B cell (primary cell): ENCODE measurements at regions not wholly inside any gene's neighbourhood (a gene's known extent, or its start where the extent isn't known, plus 50 kb on each side); places are given as distances from the start of the nearest gene placed in this dataset.

ENCODE experiments used
- ATAC-seq: fragments of 200-7000 bp; cut with Tn5 transposase; one replicate; pipeline ENCODE4 v1.10.0; 2021; ENCODE audit warnings: low read depth, mild to moderate bottlenecking, moderate number of reproducible peaks, moderate library complexity
- CTCF ChIA-PET: fragments of 350-600 bp; sonication (Branson Sonifier 250); formaldehyde crosslinking; loops from one replicate; lab custom pipeline; 2021; ENCODE audit warnings: antibody characterized with exemption, inconsistent platforms; lab: Charles Lee
- POLR2A ChIA-PET: fragments of 350-600 bp; sonication (Branson Sonifier 250); formaldehyde crosslinking; loops from one replicate; lab custom pipeline; 2021; ENCODE audit warnings: antibody characterized with exemption; lab: Charles Lee
- DNase-seq: peaks from one replicate; pipeline ENCODE4 v3.0.0; 2013
- H2AFZ ChIP-seq: 2 replicates; pipeline ENCODE4 v1.6.1; 2012; ENCODE audit warnings: mild to moderate bottlenecking, low read depth, low read length; ENCODE audit not compliant: insufficient read depth, poor library complexity, severe bottlenecking
- H3K27ac ChIP-seq, 2 donors: 1 replicate in 1 of 2; 2 replicates in 1 of 2; pipeline ENCODE4 v1.5.1; 2012 to 2013; ENCODE audit warnings: low read length in 2 of 2, mild to moderate bottlenecking in 2 of 2, moderate library complexity in 1 of 2
- H3K27me3 ChIP-seq, 4 experiments: fragments of 200-600 bp in 1 of 4; sonication (generic) in 1 of 4; replicated peaks in 1 of 4; 1 replicate in 2 of 4; 2 replicates in 2 of 4; pipeline versions ENCODE4 v1.6.1 to v1.7.0; 2013 to 2016; ENCODE audit warnings: low read length in 3 of 4, mild to moderate bottlenecking in 2 of 4, mixed read lengths in 1 of 4, moderate library complexity in 1 of 4; ENCODE audit not compliant: insufficient read depth in 4 of 4, control insufficient read depth in 3 of 4; ENCODE audit errors: control extremely low read depth in 1 of 4
- H3K36me3 ChIP-seq, 2 experiments: replicated peaks in 1 of 2; 1 replicate in 1 of 2; 2 replicates in 1 of 2; pipeline versions ENCODE4 v1.6.1 to v1.7.1; 2013; ENCODE audit warnings: low read length in 1 of 2; ENCODE audit not compliant: insufficient read depth in 2 of 2, control insufficient read depth in 1 of 2; ENCODE audit errors: control extremely low read depth in 1 of 2, extremely low read depth in 1 of 2
- H3K4me1 ChIP-seq, 2 donors: fragments of 200-600 bp in 1 of 2; sonication (generic) in 1 of 2; 1 replicate in 1 of 2; 2 replicates in 1 of 2; pipeline versions ENCODE4 v1.5.1 to v1.6.1; 2013 to 2017; ENCODE audit warnings: low read length in 2 of 2; ENCODE audit not compliant: control insufficient read depth in 2 of 2, insufficient read depth in 2 of 2
- H3K4me2 ChIP-seq: replicated peaks from 2 replicates; pipeline ENCODE3; 2012; ENCODE audit warnings: mild to moderate bottlenecking, low read depth, low read length; ENCODE audit not compliant: poor library complexity, severe bottlenecking
- H3K4me3 ChIP-seq, 5 experiments: fragments of 200-600 bp in 1 of 5; sonication (generic) in 1 of 5; 1 replicate in 3 of 5; 2 replicates in 2 of 5; pipeline versions ENCODE4 v1.5.1 to v1.7.0; 2011 to 2016; ENCODE audit warnings: low read length in 4 of 5, mild to moderate bottlenecking in 4 of 5, low read depth in 2 of 5, control low read depth in 1 of 5, moderate library complexity in 1 of 5; ENCODE audit not compliant: insufficient read depth in 1 of 5; ENCODE audit errors: control extremely low read depth in 1 of 5, extremely low read depth in 1 of 5
- H3K79me2 ChIP-seq: fragments of 200-600 bp; sonication (generic); one replicate; pipeline ENCODE4 v1.6.0; 2016; ENCODE audit warnings: low read length; ENCODE audit not compliant: control insufficient read depth, insufficient read depth
- H3K9ac ChIP-seq: fragments of 200-600 bp; sonication (generic); 2 replicates; pipeline ENCODE4 v1.6.1; 2017; ENCODE audit warnings: mild to moderate bottlenecking, low read length, moderate library complexity
- H3K9me3 ChIP-seq, 3 donors: one replicate each; pipeline versions ENCODE4 v1.6.1 to v1.7.1; 2013; ENCODE audit warnings: low read length in 2 of 3; ENCODE audit not compliant: control insufficient read depth in 2 of 3, insufficient read depth in 1 of 3; ENCODE audit errors: control extremely low read depth in 1 of 3
- H4K20me1 ChIP-seq: 2 replicates; pipeline ENCODE4 v1.6.0; 2012; ENCODE audit warnings: mild to moderate bottlenecking, low read length; ENCODE audit not compliant: insufficient read depth, control insufficient read depth, poor library complexity, severe bottlenecking
- H3K27ac Mint-ChIP-seq: one replicate; pipeline ENCODE4 v1.8.0; 2021; ENCODE audit warnings: mixed read lengths
- H3K27me3 Mint-ChIP-seq: one replicate; pipeline ENCODE4 v1.8.0; 2021; ENCODE audit warnings: mixed read lengths
- H3K4me1 Mint-ChIP-seq: one replicate; pipeline ENCODE4 v1.8.0; 2021; ENCODE audit warnings: mixed read lengths
- H3K4me3 Mint-ChIP-seq: one replicate; pipeline ENCODE4 v1.8.0; 2021; ENCODE audit warnings: mixed read lengths
- H3K9me3 Mint-ChIP-seq: one replicate; pipeline ENCODE4 v1.8.0; 2022; ENCODE audit warnings: mixed read lengths; ENCODE audit not compliant: insufficient read depth
- EZH2 ChIP-seq: IDR thresholded peaks from 2 replicates; pipeline ENCODE4 v1.6.1; 2012; ENCODE audit warnings: borderline replicate concordance, low read depth, mild to moderate bottlenecking, moderate library complexity, low read length; ENCODE audit not compliant: insufficient read depth, poor library complexity, severe bottlenecking
- WGBS: methylation state at CpG from one replicate; pipeline ENCODE4 v1.1.5; 2013; ENCODE audit warnings: missing lambda C conversion rate; ENCODE audit not compliant: insufficient coverage; 5-methylcytosine and 5-hydroxymethylcytosine counted together
- intact Hi-C: fragments of 100-400 bp; cut with micrococcal nuclease; formaldehyde crosslinking; loops from one replicate; pipeline ENCODE4 v1.10.0; 2022
- TF ChIP-seq, protein P1 (sequence below): fragments of 200-600 bp; IDR thresholded peaks from one replicate; pipeline ENCODE4 v1.8.0; 2022; ENCODE audit warnings: antibody characterized with exemption, mild to moderate bottlenecking

DNA sequence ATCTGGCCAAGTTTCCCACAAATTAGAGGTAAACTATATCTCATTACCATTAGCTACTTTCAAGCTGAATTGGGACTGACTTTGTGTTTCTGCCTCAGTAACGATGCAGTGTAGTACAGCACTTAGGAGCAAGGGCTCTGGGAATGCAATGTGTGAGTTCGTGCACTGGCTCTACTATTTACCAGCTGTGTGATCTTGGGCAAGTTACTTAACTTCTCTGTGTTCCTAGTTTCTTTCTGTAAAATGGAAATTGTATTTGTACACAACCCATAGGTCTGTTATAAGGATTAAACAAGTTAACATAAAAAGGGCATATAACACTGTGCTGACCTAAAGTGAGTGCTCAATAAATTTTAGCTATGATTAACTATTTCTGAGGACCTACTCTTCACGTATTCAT is 65.0 kb upstream of the CSF1 start:
- Histone ChIP-seq H3K9me3 (no peaks in the 10 kb centered on the region), H3K4me1 (no peaks in the 10 kb centered on the region), H3K9ac (no peak overlapping the region), H2AFZ (no peak overlapping the region), H3K36me3 (no peaks in the 10 kb centered on the region), H4K20me1 (no peaks in the 10 kb centered on the region), H3K4me3 (no peak overlapping the region), H3K27me3 (no peaks in the 10 kb centered on the region), H3K27ac (no peak overlapping the region), H3K4me2 (no peak overlapping the region), H3K79me2 (no peaks in the 10 kb centered on the region)
- DNase-seq (no peak), ATAC-seq (no peak)
- TF ChIP-seq, protein P1, sequence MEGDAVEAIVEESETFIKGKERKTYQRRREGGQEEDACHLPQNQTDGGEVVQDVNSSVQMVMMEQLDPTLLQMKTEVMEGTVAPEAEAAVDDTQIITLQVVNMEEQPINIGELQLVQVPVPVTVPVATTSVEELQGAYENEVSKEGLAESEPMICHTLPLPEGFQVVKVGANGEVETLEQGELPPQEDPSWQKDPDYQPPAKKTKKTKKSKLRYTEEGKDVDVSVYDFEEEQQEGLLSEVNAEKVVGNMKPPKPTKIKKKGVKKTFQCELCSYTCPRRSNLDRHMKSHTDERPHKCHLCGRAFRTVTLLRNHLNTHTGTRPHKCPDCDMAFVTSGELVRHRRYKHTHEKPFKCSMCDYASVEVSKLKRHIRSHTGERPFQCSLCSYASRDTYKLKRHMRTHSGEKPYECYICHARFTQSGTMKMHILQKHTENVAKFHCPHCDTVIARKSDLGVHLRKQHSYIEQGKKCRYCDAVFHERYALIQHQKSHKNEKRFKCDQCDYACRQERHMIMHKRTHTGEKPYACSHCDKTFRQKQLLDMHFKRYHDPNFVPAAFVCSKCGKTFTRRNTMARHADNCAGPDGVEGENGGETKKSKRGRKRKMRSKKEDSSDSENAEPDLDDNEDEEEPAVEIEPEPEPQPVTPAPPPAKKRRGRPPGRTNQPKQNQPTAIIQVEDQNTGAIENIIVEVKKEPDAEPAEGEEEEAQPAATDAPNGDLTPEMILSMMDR = no peak
- TF ChIP-seq EZH2 = no peak
- no peaks in the 10 kb centered on the region for H3K9me3 Mint-ChIP-seq
- no peaks in the 10 kb centered on the region for H3K4me1 Mint-ChIP-seq
- ChIA-PET POLR2A (no interaction called here), CTCF (no interaction called here)
- no peak overlapping the region for H3K4me3 Mint-ChIP-seq
- H3K27me3 Mint-ChIP-seq = peaks cover 6% of the 10 kb centered on the region
- intact Hi-C loops = no loop called here
- 90% methylated on average over 2 of the region's 3 CpGs for WGBS
- H3K27ac Mint-ChIP-seq = no peak overlapping the region

DNA sequence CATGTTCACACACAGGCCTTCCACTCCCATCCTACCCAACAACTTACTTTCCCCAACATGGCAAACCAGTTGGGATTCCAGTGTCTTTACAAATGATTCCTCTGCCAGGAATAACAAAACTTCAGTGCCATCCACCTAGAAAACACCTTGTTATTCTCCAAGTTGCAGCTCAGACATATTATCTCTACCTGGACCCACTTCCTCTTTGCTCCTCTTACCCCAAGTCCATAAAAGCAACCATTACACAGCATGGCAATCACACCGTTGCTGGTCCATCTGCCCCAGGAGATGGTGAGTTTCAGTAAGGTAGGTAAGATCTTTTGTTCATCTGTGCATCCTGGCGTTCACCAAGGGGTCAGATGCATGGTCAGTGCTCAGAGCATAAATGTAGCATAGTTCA is 66.0 kb upstream of the CSF1 start:
- H4K20me1 ChIP-seq = no peaks in the 10 kb centered on the region
- no peak overlapping the region for H3K27ac Mint-ChIP-seq
- no peak overlapping the region for H3K4me3 ChIP-seq
- no peak overlapping the region for H3K4me2 ChIP-seq
- no peaks in the 10 kb centered on the region for H3K4me1 Mint-ChIP-seq
- H3K27me3 Mint-ChIP-seq = peaks cover 10% of the 10 kb centered on the region
- ChIA-PET POLR2A (no interaction called here), CTCF (no interaction called here)
- TF ChIP-seq EZH2 = no peak
- TF ChIP-seq, protein P1 = no peak
- intact Hi-C loops = no loop called here
- H3K79me2 ChIP-seq = no peaks in the 10 kb centered on the region
- no peak overlapping the region for H3K4me3 Mint-ChIP-seq
- H3K27ac ChIP-seq = no peak overlapping the region
- no peaks in the 10 kb centered on the region for H3K9me3 Mint-ChIP-seq
- H2AFZ ChIP-seq = no peak overlapping the region
- no peaks in the 10 kb centered on the region for H3K4me1 ChIP-seq
- no CpG with 5 or more reads among the region's 2 CpGs for WGBS
- peaks cover 0 to 4% (median 2%) of the 10 kb centered on the region in 3 donors for H3K9me3 ChIP-seq
- H3K36me3 ChIP-seq = no peaks in the 10 kb centered on the region
- no peaks in the 10 kb centered on the region for H3K27me3 ChIP-seq
- H3K9ac ChIP-seq = no peak overlapping the region
- no peak for DNase-seq
- no peak for ATAC-seq
